Neural progenitor cell (in vitro differentiated cells): ENCODE measurements at regions not wholly inside any gene's neighbourhood (a gene's known extent, or its start where the extent isn't known, plus 50 kb on each side); places are given as distances from the start of the nearest gene placed in this dataset.
"Not testable (repeated sequence)": the region's sequence is repeated elsewhere in the genome, so short reads cannot be mapped to it uniquely, and the experiment has no call there.

Experiments used
- DNase-seq: peaks from one replicate; pipeline ENCODE4 v3.0.0-alpha.2; 2016; ENCODE audit warnings: low spot score
- H2AFZ ChIP-seq: fragments of 200-600 bp; sonication (generic); replicated peaks from 2 replicates; pipeline ENCODE4 v1.6.1; 2016; ENCODE audit warnings: antibody characterized with exemption
- H3F3A ChIP-seq: fragments of 200-600 bp; sonication (generic); 2 replicates; pipeline ENCODE4 v1.6.1; 2016; ENCODE audit warnings: antibody characterized with exemption, low read depth
- H3K27ac ChIP-seq: fragments of 200-600 bp; sonication (generic); 2 replicates; pipeline ENCODE4 v1.5.1; 2016; ENCODE audit warnings: mild to moderate bottlenecking
- H3K27me3 ChIP-seq: fragments of 200-600 bp; sonication (generic); 2 replicates; pipeline ENCODE4 v1.6.1; 2016; ENCODE audit warnings: mild to moderate bottlenecking, moderate library complexity
- H3K36me3 ChIP-seq: fragments of 200-600 bp; sonication (generic); 2 replicates; pipeline ENCODE4 v1.5.1; 2016
- H3K4me1 ChIP-seq: fragments of 200-600 bp; sonication (generic); 2 replicates; pipeline ENCODE4 v1.6.1; 2016; ENCODE audit warnings: mixed run types
- H3K4me2 ChIP-seq: fragments of 200-600 bp; sonication (generic); 2 replicates; pipeline ENCODE4 v1.6.1; 2016
- H3K4me3 ChIP-seq: fragments of 200-600 bp; sonication (generic); 2 replicates; pipeline ENCODE4 v1.5.1; 2016
- H3K79me2 ChIP-seq: fragments of 200-600 bp; sonication (generic); 2 replicates; pipeline ENCODE4 v1.6.1; 2016; ENCODE audit warnings: low read depth
- H3K9ac ChIP-seq: fragments of 200-600 bp; sonication (generic); 2 replicates; pipeline ENCODE4 v1.6.1; 2016
- H3K9me3 ChIP-seq: fragments of 200-600 bp; sonication (generic); 2 replicates; pipeline ENCODE4 v1.5.1; 2016; ENCODE audit warnings: low read depth
- H4K20me1 ChIP-seq: fragments of 200-600 bp; sonication (generic); 2 replicates; pipeline ENCODE4 v1.6.1; 2016; ENCODE audit warnings: low read depth
- H3K27ac Mint-ChIP-seq: 3 replicates; pipeline ENCODE4 v1.8.0; 2021; ENCODE audit warnings: mixed read lengths
- H3K27me3 Mint-ChIP-seq: 2 replicates; pipeline ENCODE4 v1.8.0; 2022; ENCODE audit warnings: low read depth, mild to moderate bottlenecking, inconsistent platforms, moderate library complexity, mixed read lengths; ENCODE audit not compliant: insufficient read depth
- H3K36me3 Mint-ChIP-seq: 3 replicates; pipeline ENCODE4 v1.8.0; 2021; ENCODE audit warnings: mixed read lengths
- H3K4me1 Mint-ChIP-seq: 3 replicates; pipeline ENCODE4 v1.8.0; 2021; ENCODE audit warnings: mixed read lengths
- H3K4me3 Mint-ChIP-seq: 3 replicates; pipeline ENCODE4 v1.8.0; 2021; ENCODE audit warnings: mild to moderate bottlenecking, moderate library complexity, mixed read lengths
- H3K9me3 Mint-ChIP-seq: 3 replicates; pipeline ENCODE4 v1.8.0; 2020; ENCODE audit warnings: mixed read lengths
- CTCF ChIP-seq: fragments of 200-600 bp; sonication (generic); IDR thresholded peaks from 2 replicates; pipeline ENCODE4 v1.5.1; 2017; ENCODE audit warnings: antibody characterized with exemption, mild to moderate bottlenecking
- EZH2 ChIP-seq: fragments of 200-600 bp; sonication (generic); IDR thresholded peaks from 2 replicates; pipeline ENCODE4 v1.6.1; 2017; ENCODE audit warnings: antibody characterized with exemption, mild to moderate bottlenecking, moderate library complexity
- EZH2phosphoT487 ChIP-seq: fragments of 200-600 bp; sonication (generic); IDR thresholded peaks from 2 replicates; pipeline ENCODE4 v1.6.1; 2017; ENCODE audit warnings: antibody characterized with exemption

GRCh38 chrX:83749736-83750135 lies 111.2 kb upstream of the CYLC1 start:
- H3K27me3 Mint-ChIP-seq, H3K9me3 ChIP-seq, H3K36me3 ChIP-seq, H3K9ac ChIP-seq, H3K4me1 ChIP-seq, H3K27me3 ChIP-seq, H3K4me2 ChIP-seq, H3K4me1 Mint-ChIP-seq, H3K36me3 Mint-ChIP-seq, H3K9me3 Mint-ChIP-seq, H2AFZ ChIP-seq, H3K4me3 ChIP-seq, DNase-seq, H3K27ac Mint-ChIP-seq, H3F3A ChIP-seq, H3K4me3 Mint-ChIP-seq, H4K20me1 ChIP-seq, H3K79me2 ChIP-seq, H3K27ac ChIP-seq: not testable (repeated sequence)

GRCh38 chrX:83750451-83750850 lies 110.5 kb upstream of the CYLC1 start:
- not testable (repeated sequence) for H3K79me2 ChIP-seq, H2AFZ ChIP-seq, H3K4me2 ChIP-seq, H3K4me1 ChIP-seq, H3K4me1 Mint-ChIP-seq, H3F3A ChIP-seq, H3K27me3 Mint-ChIP-seq, H3K27ac Mint-ChIP-seq, H3K36me3 Mint-ChIP-seq, H3K4me3 ChIP-seq, H4K20me1 ChIP-seq, H3K27ac ChIP-seq, H3K9me3 ChIP-seq, H3K27me3 ChIP-seq, H3K4me3 Mint-ChIP-seq, H3K9me3 Mint-ChIP-seq, DNase-seq, H3K36me3 ChIP-seq, H3K9ac ChIP-seq

- no peaks in the 10 kb centered on the region for H3K79me2 ChIP-seq
- peak overlapping the region; percentile 61 for H3K4me2 ChIP-seq
- DNase-seq: peak; percentile 57
- H3K9me3 ChIP-seq: no peaks in the 10 kb centered on the region
- H4K20me1 ChIP-seq: no peaks in the 10 kb centered on the region
- H3K9ac ChIP-seq: no peak overlapping the region
- TF ChIP-seq EZH2phosphoT487 (no peak), CTCF (peak; percentile 68), EZH2 (no peak)
- H3K36me3 ChIP-seq: no peaks in the 10 kb centered on the region
- no peaks in the 10 kb centered on the region for H3K9me3 Mint-ChIP-seq
- no peaks in the 10 kb centered on the region for H3K27me3 ChIP-seq
- no peaks in the 10 kb centered on the region for H3K4me1 ChIP-seq
- H3K36me3 Mint-ChIP-seq: no peaks in the 10 kb centered on the region
- H3K27me3 Mint-ChIP-seq: peaks cover 3% of the 10 kb centered on the region
- H3K27ac ChIP-seq: no peak overlapping the region
- H3K4me1 Mint-ChIP-seq: peaks cover 4% of the 10 kb centered on the region
- no peaks in the 10 kb centered on the region for H3F3A ChIP-seq
- peak overlapping the region; percentile 28 for H3K4me3 ChIP-seq
- peak overlapping the region; percentile 79 for H2AFZ ChIP-seq
- no peak overlapping the region for H3K27ac Mint-ChIP-seq
- no peak overlapping the region for H3K4me3 Mint-ChIP-seq
Observed at GRCh38 chrX:83759872-83760271, 101.1 kb upstream of the CYLC1 start.

- Histone ChIP-seq H4K20me1 (no peaks in the 10 kb centered on the region), H3K27me3 (no peaks in the 10 kb centered on the region), H3K4me2 (no peak overlapping the region), H2AFZ (no peak overlapping the region), H3K4me3 (no peak overlapping the region), H3K27ac (no peak overlapping the region), H3K9me3 (no peaks in the 10 kb centered on the region), H3K79me2 (no peaks in the 10 kb centered on the region), H3K4me1 (no peaks in the 10 kb centered on the region), H3K36me3 (no peaks in the 10 kb centered on the region), H3K9ac (no peak overlapping the region), H3F3A (no peaks in the 10 kb centered on the region)
- Mint-ChIP-seq H3K36me3 (no peaks in the 10 kb centered on the region), H3K4me3 (no peak overlapping the region), H3K27ac (no peak overlapping the region), H3K4me1 (no peaks in the 10 kb centered on the region), H3K27me3 (no peaks in the 10 kb centered on the region), H3K9me3 (no peaks in the 10 kb centered on the region)
- peak; percentile 41 for DNase-seq
- TF ChIP-seq EZH2: no peak
- no peak for TF ChIP-seq EZH2phosphoT487
- peak; percentile 47 for TF ChIP-seq CTCF
Observed at GRCh38 chrX:83771664-83772063, 89.3 kb upstream of the CYLC1 start.
